Activated CD4-positive, alpha-beta T cell treated with anti-CD3 and anti-CD28 coated beads, Interleukin-2, amount 50 U/mL, for 48 hours (primary cell): ENCODE measurements at regions not wholly inside any gene's neighbourhood (a gene's known extent, or its start where the extent isn't known, plus 50 kb on each side); places are given as distances from the start of the nearest gene placed in this dataset.
"Not testable (repeated sequence)": the region's sequence is repeated elsewhere in the genome, so short reads cannot be mapped to it uniquely, and the experiment has no call there.

ENCODE experiments used
- DNase-seq, 2 experiments: peaks; one replicate each; pipeline ENCODE4 v3.0.0-alpha.2; 2020

DNA sequence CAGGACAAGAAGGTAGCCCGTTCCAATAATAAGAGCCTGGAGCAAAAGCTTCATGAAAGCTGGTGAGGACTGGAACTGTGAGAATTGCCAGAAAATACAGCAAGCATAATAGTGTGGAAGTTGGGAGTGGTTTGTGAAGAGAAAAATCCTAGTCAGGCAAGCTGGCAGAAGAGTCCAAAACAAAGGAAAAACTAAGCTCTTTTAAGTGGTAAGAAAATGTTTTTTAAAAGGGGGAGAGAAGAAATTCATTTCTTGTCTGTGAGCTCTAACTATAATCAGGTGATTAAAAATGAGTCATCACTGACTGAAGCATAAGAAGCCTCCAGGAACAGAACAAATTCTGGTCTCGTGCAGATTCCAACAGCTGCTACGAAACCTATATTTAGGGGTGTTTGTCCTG, 102.6 kb downstream of the CAAP1 start:
- DNase-seq: no peak

DNA sequence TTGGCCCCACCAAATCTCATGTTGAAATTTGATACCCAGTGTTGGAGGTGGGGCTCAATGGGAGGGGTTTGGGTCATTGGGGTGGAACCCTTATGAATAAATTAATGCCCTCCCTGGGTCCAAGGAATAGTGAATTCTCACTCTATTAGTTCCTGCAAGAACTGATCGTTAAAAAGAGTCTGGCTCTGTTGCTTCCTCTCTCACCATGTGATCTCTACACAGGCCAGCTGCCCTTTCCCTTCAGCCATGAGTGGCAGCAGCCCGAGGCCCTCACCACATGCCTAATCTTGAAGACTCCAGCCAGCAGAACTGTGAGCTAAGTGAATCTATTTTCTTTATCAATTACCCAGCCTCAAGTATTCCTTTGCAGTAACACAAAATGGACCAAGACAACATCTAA, 106.0 kb downstream of the CAAP1 start:
- no peak for DNase-seq

DNA sequence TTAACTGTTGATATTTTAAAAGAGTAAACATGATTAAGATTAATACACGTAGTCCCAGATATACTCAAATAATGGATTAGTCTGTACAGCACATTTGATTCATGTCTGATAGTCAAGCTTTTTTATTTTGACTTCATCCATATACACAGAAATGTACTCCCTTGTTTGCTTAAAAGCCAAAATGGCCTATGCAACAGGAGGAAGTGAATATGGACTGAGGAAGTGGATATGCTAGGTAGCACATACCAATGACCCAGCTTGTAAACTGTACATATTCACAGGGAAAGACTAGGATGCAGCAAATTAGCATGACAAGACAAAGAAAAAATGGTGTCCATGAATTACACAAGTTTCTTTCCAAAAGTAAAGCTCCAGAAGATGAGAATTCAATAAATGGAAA, 109.7 kb downstream of the CAAP1 start:
- no peak for DNase-seq

DNA sequence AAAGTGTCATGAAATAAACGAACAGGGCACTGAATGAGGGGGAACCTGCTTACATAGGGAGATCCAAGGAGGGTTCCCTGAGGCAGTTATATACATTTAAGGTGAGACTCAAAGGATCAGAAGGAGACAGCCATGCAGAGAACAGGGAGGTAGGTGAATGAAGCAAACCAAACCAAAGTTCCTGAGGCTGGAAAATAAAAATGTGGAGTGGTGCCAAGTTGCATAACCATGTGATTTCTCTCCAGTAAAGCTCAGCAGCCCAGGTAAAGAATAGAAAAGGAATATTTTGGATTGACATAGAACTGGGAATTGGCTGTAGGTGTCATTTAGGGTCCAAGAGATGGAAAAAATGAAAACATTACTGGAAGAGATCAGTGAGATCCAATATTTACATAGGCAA, 110.7 kb downstream of the CAAP1 start:
- DNase-seq: no peak

DNA sequence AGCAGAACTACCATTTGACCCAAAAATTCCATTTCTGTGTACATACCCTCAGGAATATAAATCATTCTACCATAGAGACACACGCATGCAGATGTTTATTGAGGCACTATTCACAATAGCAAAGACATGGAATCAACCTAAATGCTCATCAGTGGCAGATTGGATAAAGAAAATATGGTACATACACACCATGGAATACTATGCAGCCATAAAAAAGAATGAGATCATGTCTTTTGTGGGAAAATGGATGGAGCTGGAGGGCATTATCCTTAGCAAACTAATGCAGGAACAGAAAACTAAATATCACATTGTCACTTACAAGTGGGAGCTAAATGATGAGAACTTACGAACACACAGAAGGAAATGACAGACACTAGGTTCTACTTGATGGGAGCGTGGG, 112.3 kb downstream of the CAAP1 start:
- not testable (repeated sequence) for DNase-seq

DNA sequence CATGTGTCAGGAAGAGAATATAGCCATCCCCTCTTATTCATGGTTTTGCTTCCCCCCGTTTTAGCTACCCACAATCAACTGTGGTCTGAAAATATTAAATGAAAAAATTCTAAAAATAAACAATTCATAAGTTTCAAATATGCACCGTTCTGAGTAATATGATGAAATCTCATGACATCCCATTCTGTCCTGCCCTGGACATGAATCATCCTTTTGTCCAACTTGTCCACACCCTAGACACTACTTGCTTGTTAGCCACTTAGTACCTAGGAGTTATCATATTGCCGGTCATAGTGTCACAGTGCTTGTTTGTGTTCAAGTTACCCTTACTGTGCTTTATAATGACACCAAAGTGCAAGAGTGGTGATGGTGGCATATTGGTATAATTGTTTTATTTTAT, 113.5 kb downstream of the CAAP1 start:
- DNase-seq: no peak

DNA sequence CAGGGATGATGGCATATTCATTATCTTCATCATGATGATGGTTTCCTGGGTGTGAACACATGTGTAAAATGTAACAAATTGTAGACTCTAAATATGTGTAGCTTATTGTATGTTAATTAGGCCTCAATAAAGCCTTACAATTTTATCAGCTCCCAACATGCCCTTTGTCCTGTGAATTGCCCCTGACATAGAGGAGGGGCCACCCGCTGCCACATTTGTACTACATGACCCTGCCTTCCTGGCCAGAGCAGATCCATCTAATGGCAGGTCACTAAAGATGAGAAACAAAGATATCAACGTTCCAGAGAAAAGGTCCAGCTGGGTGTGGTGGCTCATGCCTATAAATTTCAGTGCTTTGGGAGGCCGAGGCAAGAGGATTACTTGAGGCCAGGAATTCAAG, 117.2 kb downstream of the CAAP1 start:
- DNase-seq: no peak

DNA sequence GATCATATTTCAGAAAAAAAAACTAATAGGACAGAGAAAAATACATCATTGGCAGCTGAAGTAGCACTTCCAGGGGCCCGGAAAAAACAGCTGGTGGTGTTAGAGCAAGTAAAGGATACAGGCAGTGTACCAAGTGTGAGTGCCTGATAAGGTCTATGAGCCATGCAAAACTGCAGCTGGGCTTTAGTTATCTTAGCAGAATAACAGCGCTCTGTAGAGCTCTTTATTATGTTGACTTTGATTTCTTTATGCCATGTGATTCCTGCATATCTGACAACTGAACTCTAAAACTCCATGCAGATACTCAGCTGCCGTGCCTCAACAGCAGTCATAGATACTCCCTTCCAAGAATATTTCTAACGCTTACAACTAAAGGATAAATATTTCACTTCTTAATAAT, 119.5 kb downstream of the CAAP1 start:
- no peak for DNase-seq

DNA sequence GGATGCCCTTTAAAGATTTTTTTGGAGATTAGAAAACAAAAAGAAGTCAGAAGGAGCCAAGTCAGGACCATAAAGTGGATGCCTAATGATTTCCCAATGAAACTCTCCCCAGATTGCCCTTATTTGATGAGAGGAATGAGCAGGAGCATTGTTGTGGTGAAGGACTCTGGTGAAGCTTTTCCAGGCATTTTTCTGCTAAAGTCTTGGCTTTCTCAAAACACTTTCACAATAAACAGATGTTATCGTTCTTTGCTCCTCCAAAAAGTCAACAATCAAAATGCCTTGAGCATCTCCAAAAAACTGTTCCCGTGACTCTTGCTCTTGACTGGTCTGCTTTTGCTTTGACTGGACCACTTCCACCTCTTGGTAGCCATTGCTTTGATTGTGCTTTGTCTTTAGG, 121.8 kb downstream of the CAAP1 start:
- no peak for DNase-seq

DNA sequence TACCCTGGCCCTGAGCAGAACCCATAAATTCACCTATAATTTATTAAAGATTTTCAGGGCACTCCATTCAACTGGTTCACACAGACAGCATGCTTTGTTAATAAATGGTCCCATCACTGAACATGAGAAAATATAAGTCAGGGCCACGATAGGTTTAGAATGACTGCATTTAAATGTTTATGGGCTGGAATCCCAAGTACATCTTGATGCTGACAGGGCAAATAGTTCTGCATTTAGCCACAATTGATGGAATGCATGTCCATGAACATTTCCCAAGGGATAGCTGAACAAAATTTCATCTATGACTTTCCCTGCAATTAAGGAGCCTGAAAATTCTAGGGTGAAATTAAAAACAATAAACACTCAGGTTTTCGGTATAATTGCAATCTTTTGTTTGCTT, 124.5 kb downstream of the CAAP1 start:
- DNase-seq: no peak

DNA sequence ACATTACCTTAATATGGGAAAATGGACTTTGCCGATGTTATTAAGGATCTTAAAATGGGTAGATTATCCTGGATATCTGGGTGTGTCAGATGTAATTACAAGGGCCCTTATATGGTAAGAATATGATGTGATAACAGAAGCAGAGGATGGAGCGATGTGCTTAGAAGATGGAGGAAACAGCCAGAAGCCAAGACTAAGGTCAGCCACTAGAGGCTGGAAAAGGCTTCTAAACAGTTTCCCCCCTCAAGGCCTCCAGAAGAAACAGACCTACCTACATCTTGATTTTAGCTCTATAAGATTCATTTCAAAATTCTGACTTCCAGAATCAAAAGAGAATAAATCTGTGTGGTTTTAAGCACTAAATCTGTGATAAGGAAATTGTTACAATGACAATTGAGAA, 131.9 kb downstream of the CAAP1 start:
- no peak for DNase-seq

DNA sequence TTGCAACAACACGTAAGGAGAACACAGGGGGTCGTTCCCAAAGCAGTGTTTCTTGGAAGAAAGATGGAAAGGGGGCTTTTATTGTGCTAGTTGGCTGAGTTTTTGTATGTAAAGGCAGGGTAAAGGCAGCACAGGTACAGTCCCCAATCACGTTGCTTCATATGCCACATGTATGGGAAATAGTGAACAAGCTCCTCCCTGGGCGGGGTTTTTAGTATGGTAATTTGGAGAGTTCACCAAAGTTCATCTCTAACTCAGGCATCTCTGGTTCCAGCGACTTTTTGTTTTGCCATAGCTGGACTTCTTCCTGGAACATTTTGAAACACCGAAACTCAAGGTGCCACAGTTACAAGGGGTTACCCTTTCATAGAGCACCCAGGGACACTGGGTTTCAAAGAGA, 133.9 kb downstream of the CAAP1 start:
- no peak for DNase-seq

DNA sequence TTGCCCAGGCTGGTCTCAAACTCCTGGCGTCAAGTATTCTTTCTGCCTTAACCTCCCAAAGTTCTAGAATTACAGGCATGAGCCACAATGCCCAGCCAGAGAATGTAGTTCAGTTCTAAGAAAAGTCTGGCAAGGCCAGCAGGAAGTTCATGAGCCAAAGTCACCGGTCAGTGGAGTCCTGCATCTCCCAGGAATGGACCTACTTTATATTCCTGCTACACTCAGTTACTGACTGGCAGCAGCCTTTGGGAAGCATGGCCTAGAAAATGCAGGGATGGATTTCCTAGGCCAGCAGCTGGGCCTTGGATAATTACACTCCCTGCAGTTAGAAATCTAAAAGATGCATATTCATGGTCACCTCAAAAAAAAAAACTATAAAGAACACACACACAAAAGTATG, 135.7 kb downstream of the CAAP1 start:
- no peak for DNase-seq

DNA sequence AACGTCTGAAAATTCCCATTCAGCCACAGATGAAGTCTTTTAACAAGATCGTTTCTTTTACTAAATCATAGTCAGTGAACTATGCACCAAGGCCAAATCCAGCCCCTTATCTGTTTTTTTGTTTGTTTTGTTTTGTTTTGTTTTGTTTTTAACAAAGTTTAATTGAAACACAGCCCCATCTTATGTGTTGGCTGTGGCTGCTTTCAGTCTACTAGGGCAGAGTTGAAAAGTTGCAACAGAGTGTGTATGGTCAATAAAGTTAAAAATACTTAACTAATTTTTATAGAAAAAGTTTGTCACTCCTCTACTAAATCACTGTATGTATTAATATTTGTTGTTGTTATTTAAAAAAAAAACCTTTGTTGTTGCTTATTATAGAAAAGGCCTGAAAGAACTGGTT, 137.1 kb downstream of the CAAP1 start:
- no peak for DNase-seq

DNA sequence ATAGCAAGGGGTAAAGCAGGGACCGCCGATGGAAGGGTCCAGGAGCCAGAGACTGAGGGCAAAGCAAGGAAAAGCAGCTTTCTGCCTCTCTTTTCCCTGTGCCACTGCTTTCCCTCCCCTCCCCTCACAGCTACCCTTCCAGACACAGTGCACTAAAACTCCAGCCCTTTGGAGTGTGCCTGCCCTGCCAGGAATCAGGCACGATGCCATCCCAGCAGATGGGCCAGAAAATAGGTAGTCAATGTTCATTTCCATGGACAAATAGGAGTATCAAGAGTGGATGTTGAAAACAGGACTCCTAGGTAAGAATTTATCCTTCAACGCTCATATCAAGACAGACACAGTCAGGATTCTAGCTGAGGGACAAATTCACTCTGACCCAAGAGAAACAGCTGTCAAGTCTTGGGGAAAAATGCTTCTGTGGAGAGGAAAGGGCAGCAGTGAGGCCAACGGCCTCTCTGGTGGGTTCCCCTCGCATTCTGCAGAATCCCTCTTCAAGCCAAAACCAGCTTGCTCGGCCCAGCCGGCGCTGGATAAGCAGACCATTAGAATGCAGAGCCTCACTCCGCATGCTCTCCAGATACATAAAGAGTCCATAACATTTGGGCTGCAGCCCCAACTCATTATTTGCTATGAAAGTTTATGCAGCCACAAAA, 138.0 kb downstream of the CAAP1 start:
- no peak for DNase-seq

DNA sequence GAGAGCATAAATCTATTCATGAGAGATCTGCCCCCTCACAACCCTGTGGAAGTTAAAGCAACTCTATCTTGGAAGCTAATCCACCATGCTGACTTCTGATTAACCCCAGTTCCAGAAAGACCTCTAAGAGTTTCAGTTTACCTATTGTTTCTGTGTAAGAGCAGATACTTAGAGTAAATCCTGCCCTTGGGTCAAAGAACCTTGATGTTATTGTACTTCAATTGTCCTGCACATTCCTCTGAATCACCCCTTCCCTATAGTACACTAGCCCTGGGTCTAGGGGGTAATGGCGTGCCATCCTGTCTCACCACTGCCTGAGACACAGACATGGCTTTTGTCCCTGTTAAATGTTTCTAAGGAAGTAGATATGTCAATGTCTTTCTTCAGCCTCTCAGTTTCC, 138.6 kb downstream of the CAAP1 start:
- no peak for DNase-seq

DNA sequence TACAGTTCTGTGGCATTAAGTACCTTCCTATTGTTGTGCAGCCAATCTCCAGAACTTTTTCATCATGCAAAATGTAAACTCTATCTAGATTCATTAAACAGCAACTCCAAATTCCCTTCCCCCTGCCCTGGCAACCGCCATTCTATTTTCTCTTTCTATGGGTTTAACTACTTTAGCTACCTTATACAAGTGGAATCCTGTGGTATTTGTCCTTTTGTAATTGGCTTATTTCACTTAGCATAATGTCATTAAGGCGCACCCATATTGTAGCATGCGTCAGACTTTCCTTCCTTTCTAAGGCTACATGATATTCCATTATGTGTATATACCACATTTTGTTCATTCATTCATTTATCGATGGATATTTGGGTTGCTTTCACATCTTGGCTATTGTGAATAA, 142.4 kb downstream of the CAAP1 start:
- no peak for DNase-seq

DNA sequence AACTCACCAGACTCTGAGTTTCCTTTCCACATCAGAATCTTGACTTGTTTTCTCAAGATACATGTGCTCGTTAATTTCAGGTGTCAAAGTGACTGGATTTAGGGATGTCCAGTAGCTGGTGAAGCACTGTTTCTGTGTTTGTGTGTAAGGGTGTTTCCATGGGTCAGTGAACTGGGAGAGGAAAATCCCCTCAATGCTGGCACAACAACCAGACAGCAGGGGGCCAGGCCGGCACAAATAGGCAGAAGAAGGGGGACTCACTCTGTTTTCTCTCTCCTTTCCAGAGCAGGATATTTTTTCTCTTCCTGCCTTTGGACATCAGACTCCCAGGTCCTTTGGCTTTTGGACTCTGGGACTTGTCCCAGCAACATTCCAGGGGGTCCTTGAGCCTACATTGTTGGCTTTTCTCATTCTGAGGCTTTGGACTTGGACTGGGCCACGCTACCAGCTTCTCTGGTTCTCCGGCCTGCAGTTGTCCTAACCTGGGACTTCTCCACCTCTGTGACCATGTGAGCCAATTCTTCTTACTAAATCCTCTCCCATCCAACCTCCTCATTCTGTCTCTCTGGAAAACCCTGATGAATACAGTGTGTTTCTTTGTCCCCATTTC, 144.0 kb downstream of the CAAP1 start:
- no peak for DNase-seq

DNA sequence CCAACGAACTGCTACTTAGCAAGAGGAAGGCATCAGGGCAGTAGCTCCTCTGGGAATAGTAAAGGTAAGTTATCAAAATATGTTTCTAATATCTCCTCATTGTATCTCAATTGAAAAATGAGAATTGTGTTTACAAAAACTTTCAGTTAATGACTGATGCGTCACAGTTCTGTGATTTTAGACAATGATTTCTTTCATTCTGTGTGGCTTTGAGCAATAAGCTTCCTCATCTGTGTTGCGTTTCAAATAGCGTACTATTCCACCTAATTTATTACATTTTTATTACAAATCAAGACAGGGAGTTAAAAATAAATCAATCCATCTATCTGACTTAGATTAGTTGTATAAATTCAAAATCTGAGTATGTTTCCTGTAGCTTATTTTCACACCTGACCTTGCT, 145.0 kb downstream of the CAAP1 start:
- no peak for DNase-seq

DNA sequence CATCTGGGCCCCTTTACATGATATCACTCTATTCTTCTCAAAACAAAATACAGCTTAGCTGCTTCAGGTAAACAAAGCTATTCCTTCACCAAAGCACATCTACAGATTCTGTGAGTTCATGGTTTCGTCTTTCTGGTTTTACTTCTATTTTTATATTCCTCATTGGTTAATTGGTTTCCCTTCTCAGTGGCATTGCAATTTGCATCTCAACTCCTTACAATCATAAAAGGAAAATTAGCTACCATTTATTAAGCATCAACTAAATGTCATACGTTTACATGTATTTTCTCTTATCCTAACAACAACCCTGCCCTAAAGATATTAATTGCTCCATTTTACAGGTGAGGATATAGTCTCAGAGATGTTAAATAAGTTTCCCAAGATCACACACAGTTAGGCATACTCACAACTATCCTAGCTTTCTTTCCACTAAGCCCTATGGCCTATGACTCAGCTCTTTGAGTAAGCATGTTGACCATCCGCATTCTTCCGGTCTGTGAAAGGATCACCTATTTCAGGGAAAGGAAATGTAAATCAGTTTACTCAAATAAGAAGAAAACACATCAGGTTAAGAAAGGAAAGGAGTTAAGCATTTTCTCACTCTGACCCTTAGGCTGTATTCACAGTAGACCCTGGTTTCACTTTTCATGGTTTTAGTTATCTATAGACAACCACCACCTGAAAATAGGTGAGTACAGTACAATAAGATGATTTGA, 146.1 kb downstream of the CAAP1 start:
- DNase-seq: no peak

DNA sequence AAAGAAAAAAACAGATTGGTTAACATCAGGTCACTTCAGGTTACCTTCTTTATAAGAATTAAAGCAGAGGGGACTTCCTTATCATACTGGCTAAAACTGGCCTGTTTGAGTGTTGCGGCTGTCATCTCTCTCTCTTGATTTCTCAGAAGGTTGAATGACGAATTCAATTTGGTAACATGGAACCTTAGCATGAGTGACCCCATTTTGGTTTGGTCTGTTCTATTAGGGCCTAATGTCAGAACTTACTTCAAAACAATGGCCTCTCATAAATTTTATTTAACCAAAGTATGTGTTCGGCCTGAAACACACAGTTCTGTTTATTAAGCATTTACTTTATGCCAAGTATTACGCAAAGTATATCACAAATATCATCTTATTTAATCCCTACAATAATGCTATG, 147.5 kb downstream of the CAAP1 start:
- no peak for DNase-seq

DNA sequence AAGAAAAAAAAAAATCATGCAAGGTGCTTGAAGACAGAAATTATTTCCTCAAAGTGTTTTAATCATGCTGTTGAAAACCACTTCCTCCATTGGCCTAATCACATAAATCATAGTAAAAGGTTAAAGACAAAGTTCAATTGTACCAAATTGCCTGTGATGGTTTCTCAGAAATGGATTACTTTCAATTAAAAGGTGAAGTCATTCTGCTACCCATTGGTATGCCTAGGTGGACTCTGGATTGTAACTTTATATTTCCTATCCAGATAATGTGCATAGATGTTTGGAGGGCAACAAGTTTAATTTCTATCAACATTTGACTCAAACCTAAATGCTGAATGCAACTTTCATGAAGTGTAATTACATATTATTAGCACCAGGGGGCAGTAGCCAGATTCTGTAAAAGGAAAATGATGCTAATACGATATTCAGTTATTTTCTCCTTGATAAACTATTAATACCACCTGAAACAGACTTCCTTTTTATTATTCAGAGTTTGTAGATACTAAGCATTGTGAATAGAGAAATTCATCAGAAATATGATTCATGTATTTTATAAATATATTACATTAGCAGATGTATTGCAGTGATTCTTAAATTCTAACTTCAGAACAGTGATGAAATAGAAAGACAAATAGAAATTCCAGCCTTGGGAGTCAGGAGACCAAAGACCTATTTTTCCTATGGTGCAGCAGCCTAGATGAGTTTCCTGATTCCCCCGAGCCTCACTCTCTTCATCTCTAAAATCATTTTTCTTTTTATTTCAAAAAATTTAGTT, 148.2 kb downstream of the CAAP1 start:
- no peak for DNase-seq

DNA sequence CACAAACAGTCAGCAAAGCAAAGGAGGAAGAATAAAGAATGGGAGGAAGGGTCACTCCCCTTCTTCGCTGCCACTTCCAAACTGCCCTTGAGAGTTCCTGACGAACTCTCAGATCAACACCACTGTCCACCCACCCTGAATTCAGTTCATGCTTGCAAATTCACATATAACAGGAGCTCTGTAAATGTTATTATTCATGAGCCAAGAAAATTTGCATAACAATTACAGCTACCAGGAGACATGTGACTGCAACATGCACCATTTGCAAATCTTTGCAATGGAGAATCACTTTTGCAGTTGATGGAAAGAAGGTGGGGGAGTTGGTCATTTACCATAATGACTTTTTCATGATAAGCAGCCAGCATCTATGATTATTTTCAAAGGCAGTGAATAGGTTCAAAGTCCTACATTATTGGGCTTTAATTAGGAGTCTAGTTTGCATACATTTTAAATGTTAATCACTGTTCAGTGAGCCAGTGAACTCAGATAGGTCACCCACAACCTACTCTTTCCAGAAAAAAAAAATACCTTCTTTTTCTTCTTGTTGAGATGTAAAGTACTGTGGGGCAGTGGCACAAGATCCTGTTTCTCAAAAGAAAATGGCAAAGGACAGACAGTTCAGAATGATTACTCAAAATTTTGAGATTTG, 149.7 kb downstream of the CAAP1 start:
- DNase-seq: no peak
